GM19351 (cell line): ENCODE measurements at regions not wholly inside any gene's neighbourhood (a gene's known extent, or its start where the extent isn't known, plus 50 kb on each side); places are given as distances from the start of the nearest gene placed in this dataset.

Source experiments
- ATAC-seq: cut with Tn5 transposase; IDR thresholded peaks from one replicate; pipeline ENCODE4 v1.9.1; 2021; ENCODE audit warnings: mild to moderate bottlenecking, moderate library complexity; ENCODE audit not compliant: unreplicated experiment

DNA sequence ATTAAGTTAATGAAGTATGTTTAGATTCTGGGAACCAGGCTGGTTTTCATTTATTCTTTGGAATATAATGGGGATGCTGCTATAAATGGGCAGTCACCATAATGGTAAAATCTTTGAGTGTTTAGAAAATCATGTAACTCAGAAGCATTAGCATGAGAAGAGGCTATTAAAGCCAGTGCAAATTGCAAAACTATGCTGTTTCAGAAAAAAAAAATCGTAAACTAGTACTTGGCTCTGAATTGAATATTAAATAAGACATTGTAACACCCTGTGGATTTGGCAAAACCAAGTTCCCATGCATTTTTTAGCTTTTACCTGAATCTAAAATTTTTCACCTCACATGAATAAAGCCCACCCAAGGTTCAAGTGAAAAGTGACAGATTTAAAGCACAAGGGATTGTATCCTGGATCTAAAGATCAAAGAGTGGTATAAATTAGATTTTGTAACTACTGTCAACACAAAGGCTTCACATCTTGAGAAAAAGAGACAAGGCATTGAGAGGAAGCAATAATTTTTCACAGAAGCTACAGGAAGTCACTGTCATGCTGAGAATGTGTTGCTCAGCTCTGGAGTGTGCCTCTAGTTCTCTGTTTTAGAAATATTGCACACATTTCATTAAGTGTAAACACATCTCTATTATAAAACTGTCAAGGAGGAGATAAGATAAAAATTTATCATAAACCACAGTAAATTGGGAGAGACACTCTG, 142.2 kb downstream of the ABCA8 start:
- ATAC-seq: no peak

DNA sequence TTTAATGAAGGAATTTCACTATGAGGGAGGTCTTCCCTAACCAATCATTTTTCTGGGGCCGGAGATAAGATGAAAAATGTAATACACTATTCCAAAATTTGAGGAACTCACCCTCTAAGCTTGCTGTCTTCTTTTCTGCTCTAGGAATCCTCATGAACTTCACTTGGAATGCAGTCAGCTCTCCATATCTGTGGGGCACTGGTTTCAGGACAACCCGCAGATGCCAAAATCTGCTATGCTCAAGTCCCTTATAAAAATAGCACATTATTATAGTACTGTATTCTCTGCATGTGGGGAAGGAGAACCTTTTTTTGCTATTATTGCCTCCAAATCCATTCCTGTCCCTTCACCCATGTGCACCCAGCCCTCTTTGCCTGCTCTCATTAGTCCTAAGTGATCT, 146.0 kb downstream of the ABCA8 start:
- ATAC-seq: no peak

GRCh38 chr17:68807998-68808772, 147.0 kb downstream of the ABCA8 start:
- no peak for ATAC-seq

DNA sequence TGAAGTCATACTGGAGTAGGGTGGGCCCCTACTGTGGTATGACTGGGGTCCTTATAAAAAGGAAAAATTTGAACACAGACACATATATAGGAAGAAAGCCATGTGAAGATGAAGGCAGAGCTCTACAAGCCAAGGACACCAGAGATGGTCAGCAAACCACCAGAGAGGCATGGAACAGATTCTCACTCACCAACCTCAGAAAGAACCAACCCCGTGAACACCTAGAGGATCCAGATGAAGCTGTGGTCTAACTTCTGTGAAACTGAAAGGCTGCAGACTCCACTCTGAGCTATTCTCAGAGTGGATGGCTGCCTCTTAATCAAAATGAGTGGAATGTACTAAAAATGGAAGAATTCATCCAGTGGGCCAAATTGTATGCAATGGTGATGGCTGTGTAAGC, 149.6 kb downstream of the ABCA8 start:
- ATAC-seq: no peak

DNA sequence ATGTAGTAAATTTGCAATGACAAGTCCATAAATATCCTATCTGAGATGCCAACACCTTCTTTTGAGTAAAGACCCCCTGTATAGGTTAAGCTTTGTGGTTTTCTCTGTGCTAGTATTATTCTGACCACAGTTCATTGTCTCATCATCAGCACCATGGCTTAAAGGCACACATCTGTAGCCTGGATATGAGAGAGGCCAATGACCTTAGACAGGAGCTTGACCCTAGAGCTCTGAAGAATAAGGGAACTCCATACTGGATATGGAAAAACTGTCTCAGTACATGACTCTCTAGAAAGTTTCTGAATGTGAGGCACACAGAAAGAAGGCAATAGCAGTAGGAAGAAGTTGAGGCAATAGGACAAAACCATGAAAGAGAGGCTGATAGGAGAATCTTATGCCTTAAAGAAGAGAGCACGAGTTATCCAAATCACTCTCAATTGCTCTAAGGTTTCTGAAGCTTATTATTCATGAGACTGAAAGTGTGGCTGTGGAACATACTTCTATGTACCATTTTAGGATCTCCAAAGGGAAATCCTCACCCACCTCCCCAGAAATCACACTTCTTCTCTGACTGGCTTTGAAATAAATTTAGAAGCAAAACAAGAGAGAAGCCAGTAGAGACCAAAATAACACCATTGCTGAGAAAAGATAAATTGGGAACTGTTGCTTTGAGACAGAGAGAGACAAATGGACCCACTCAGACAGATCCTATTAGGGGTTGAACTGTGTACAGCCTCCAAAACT, 150.2 kb downstream of the ABCA8 start:
- no peak for ATAC-seq

DNA sequence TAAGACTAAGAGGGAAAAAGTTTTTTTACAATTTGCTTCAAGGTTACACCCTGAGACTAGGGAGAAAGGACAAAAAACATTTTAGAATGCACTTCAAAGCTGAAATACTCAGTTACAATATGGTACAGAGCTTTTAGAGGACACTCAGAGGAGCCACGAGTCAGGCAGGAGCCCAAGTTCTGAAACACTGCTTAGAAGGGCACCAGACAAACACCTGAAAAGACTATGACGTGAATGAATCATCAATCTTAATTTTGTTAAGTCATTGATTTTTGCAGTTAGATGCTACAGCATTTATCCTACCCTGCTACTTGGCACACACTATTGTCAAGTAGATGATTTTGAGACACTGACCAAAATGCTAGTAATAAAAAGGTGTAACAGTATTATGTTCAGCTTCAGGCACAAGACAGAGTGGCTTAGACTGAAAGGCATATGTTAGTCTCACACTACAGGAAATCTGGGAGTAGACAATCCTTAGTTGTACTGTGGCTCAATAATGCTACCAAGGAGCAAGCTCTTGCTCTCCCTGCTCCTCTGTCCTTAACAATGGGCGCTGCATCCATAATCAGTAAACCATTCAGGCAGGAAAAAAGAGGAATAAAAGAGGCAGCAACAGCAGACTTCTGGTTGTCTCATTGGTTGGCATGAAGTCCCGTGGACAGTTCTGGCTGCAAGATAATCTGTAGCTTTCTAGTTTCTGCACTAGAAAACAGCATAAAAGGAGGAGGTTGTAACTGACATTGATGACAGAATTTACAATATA, 151.8 kb downstream of the ABCA8 start:
- no peak for ATAC-seq

DNA sequence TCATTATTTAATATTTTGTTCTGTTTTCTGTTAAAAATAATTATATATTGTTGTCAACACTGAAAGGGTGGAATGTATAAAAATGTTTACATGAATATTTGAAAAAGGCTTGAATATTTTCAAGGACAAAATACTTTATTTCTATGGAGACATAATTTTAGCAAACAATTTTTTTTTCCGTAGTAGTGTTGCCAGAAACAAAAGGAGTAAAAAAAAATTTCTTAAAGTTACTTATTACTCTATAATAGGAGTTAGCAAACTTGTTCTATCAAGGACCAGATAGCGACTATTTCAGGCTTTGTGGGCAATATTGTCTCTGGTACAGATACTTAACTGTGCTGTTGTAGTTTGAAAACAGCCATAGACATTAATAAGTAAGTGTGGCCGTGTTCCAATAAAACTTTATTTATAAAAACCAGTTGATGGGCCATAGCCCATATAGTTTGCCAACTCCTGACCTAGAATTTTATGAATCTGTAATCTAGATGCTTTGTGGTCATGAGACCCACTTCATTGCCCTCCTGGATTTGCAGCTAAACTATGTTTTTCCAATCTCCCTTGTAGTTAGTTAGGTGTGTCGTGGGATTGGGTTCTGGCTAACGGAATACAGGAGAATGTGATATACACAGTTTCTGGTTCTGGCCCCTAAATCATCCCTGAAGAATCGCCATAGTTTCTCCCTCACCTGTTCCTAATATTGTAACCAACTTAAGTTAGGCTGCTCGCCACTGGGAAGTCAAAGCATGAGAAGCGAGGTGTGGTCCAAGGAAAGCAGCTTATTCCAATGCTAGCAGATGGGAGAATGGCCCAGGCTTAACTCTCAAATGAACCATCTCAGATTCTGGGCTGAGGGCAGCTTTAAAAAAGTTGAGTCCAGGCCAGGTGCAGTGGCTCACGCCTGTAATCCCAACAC, 153.6 kb downstream of the ABCA8 start:
- no peak for ATAC-seq

GRCh38 chr17:68800751-68801150, 154.4 kb downstream of the ABCA8 start:
- ATAC-seq: no peak

GRCh38 chr17:68794636-68795434, 160.4 kb downstream of the ABCA8 start:
- no peak for ATAC-seq

DNA sequence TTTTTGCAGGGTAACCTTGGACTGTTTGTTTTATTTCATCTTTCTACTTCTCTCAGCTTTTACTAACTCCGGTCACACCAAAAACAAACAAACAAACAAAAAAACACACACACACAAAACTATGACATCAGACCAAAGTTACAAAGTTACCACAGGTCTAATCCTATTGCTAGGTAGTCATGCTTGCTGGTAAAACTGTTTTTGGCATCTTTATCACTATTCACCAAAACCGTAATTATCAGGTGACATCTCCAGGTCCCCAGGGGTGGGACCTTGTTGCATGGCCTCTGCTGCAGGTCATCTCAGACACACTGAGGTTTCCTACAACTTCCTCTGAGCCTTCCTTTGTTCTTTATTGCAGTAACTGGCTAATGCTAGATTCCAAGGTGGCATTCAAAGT, 162.3 kb downstream of the ABCA8 start:
- no peak for ATAC-seq

DNA sequence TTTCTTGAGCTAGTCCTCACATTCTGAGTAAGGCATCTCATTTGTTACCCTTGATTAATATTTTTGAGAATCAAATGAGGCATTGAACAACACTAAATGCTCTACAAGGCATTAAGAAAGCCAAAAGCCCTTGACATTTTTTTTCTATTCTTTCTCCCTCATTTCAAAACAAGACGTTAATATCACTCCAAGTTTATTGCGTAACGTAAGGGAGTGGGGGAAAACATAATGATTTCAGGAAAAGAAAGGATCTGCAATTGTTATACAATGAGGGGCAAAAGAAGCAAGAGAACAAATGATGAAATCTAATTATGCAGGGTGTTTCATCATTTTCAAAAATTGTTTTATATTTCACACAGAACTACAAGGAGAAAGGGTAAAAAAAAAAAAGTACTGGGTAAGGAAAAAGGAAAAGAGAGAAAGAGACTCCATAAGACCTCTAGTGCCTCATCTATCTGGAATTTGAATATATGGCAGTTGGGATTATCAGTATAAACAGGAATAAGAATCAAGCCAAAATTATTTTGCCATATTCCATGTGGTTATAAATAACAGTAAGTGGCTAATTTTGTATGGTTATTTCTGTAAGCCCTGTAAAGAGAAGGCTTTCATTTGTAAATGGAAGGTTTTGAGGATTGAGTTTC, 163.0 kb downstream of the ABCA8 start:
- no peak for ATAC-seq

DNA sequence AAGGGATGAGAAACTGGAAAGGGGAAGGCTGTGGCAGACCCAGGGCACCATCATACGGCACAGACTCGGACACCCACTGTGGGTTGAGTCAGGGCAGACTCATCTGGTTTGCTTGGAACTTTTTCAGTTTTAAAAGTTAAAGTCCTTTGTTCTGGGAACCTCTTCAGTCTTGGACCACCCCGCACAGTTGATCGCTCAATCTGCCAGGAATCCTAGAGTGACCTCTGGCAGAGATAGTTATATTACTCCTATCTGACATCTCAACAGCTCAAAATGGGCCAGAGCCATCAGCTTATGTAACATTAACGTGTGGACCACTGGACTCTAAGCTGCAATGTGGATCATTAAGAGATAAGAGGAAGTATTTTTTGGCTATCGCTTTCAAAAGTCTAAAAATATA, 164.3 kb downstream of the ABCA8 start:
- ATAC-seq: no peak

GRCh38 chr17:68790492-68790891, 164.7 kb downstream of the ABCA8 start:
- no peak for ATAC-seq

DNA sequence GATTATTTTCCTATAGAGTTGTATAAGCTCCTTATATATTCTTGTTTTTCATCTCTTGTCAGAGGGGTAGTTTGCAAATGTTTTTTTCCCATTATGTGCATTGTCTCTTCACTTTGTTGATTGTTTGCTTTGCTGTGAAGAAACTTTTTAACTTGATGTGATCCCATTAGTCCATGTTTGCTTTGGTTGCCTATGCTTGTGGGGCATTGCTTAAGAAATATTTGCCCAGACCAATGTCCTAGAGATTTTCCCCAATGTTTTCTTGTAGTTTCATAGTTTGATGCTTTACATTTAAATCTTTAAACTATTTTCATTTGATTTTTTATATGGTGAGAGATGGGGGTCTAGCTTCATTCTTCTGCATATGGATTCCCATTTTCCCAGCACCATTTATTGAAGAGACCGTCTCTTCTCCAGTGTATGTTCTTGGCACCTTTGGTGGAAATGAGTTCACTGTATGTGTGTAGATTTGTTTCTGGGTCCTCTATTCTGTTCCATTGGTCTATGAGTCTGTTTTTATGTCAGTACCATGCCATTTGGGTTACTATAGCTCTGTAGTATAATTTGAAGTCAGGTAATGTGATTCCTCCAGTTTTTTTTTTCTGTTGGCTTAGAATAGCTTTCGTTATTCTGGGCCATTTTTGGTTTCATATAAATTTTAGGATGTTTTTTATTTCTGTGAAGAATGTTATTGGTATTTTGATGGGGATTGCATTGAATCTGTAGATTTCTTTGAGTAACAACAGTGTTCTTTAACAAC, 165.8 kb downstream of the ABCA8 start:
- ATAC-seq: no peak

- no peak for ATAC-seq
These were observed 169.4 kb downstream of the ABCA8 start for GRCh38 chr17:68785565-68786486.

DNA sequence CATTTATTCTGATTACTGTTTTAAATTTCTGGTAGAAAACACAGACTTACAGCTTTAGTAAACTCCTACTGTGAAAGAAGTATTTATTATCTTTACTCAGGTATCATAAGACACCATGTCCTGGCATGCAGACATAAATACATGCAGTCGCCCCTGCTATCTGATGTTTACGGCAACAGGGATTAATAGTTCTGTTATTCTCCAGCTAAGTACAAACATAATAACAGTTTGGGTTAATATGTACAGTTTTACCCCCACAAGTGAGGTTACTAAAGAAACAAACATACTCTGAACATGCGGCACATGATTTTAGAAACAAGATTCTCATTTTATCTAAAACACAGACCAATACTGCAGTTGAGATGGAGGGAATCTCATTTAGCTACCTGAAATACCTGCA, 170.8 kb downstream of the ABCA8 start:
- no peak for ATAC-seq

DNA sequence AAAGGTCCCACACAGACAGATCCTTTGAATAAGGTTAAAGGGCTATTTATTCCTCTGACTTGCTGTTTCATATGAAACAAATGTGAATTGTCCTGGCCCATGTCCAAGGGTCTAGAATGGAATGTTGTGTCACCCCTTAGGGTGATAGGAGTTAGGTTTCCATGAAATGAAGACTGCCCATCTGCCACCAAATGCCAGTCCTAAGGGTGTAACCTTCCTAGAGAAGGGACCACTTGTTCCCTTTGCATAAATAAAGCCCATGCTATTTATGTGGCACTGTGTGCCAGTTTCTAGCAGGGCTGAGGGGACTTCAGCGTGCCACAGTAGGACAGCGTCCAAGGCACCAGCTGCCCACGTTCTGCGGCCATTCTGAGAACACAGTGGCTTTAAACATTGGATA, 171.3 kb downstream of the ABCA8 start:
- ATAC-seq: no peak
